ENCODE measurements at regions not wholly inside any gene's neighbourhood (a gene's known extent, or its start where the extent isn't known, plus 50 kb on each side); places are given as distances from the start of the nearest gene placed in this dataset.
"Not testable (repeated sequence)": the region's sequence is repeated elsewhere in the genome, so short reads cannot be mapped to it uniquely, and the experiment has no call there.

DNA sequence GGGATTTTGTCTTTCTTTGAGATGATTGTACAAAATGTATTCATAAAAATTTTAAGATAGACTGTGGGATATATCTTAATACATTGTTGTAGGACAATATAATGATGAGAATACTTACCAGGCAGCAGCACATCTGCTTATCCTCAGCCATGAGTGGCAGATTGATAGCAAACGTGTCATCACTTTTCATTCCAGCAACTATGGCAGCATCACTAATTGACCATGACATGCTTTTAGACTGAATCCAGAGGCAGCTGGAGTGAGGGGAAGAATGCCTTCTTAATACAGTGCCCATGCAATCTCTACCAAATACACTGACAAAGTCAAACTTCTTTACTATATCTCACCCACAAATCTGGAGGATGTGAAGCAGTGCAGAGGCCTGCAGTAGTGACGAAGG lies 755.2 kb upstream of the RAG2 start:
- DNase-seq, result no peak

DNA sequence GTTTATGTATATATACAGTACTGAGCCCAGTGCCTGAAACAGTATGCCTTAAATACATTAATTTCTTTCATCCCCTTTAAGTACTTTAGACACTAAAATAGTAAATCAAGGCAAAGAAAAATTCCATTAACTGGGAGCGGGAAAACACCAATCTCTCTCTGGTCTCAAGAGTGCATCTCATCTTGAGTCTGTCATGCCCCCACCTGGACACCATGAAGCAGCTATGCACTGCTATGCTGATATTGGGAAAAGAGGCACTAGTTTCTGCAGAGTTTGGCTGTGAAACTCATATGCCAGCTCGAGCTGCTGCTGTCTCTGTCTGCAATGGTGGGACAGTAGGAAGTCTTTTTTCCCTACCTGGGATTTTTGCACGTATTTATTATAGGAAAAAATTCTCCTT lies 754.4 kb upstream of the RAG2 start:
- no peak for DNase-seq

DNA sequence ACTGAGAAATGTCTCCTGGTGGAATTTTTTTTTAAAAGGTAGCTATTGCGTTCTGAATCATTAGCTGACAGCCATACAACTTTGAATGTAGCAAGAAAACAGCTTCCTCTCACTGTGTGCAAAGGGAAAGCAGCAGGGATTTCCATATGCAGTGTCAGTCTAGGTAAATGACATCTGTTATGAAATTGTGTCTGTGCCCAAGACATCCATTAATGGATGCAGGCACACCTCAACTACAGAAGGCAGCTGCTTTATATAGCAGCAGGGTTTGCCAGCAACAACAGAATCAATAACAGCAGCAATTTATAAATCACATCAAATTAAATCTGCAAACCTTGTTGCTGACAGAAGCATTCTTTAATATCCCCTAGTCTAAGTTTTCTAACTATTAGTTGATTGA lies 745.3 kb upstream of the RAG2 start:
- DNase-seq, result no peak

DNA sequence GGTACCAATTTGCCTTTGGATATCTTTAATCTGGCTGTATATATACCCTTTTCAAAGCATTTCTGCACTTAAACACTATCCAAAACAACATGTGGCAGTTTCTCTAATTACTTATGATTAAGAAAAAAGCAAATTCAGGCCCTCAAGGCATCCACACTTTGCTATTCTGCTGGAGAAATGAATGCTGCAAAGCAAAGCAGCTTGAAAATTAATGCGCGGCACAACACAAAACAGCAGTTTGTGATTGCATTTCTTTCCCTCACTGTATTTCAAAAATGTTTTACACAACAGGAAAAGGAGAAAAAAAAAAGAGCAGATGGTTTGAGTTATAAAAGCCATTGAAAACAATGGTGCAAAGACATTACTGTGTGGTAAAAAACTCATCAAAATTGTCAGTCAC lies 738.4 kb upstream of the RAG2 start:
- no peak for DNase-seq

DNA sequence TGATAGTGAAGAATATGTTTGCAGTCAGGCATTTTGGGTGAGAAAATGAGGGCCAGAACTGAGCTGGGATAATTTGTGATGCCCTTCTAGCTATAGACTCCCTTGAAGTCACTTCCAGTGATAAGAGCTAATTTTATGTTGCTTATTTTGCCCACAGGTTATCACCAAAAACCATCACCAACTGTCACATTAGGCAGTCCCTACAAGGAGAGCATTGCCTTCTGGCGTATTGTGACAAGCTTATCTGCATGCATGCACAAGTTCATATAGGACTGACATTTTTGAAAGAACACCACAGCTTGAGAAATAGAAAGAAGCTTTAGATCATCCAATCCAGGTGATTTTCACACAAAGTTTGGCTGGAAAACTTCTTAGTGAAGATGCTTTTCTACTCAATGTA lies 735.3 kb upstream of the RAG2 start:
- DNase-seq, result no peak

DNA sequence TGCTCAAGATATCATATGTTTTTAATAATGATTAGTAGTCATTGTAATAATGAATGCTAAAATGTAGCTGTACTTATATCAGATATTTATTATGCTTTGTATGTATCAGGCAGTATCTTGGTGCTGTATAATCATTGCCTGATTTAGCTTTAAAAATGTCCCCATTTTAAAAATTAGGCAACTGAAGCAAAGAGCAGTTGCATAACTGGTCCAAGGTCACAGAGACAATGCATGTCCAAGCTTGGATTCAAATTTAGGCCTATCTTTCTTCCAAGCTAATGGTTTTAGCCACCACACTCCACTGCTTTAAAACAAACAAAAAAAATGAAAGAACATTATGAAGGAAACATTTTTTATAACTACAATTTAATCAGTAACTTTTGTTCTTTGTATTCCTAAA lies 725.8 kb upstream of the RAG2 start:
- DNase-seq, result no peak

DNA sequence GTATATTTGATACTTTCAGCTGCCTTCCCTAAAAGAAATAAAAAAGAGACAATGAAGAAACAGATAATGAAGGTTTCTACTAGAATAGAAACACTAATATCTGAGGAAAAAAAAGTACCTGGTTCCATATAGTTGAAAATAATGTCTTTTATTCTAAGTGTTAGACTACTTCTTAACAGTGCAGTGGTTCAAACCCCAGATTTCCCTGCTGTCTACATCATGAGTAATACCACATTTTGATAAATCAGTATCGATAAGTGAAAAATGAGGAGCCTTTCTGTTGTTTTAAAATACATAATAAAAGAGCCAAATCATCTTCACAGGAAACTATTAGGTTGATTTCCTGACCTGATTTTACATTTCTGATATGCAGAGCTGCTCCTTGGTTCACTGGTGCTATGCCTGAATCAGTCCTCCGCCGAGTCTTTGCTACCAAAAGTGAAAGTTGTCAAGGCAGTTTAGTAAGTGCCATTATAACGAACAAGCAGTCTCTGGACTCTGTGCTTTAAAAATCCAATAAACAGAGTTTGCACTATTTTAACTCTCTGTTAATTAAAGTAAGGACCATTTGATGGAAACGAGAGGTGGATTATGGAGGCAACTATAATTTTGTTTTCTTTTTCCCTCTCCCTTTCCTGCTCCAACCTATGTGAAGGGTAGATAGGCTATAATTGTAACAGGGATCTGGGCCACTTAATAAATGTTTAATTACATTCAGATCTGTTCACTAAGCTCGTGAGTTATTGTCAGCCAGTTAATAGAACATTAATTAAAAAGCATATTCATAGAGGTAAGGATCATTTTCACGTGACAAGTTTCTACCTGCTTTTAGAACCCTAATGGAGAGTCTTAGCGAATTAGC lies 724.5 kb upstream of the RAG2 start:
- no peak for DNase-seq

DNA sequence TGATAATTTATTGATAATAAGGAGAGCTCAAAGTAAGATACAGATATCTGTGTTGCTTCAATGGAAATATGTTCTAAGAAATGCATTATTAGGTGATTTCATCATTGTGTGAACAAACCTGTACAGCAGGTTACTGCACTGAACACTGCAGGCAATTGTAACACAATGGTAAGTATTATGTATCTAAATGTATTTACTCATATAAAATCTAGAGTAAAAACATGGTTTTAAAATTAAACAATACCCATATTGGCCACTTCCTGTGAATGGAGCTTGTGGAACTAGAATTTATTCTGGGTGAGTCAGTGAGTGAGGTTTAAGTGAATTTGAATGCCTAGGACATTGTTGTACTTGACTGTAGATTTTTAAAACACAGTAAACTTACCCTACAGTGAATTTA lies 722.9 kb upstream of the RAG2 start:
- DNase-seq, result no peak

DNA sequence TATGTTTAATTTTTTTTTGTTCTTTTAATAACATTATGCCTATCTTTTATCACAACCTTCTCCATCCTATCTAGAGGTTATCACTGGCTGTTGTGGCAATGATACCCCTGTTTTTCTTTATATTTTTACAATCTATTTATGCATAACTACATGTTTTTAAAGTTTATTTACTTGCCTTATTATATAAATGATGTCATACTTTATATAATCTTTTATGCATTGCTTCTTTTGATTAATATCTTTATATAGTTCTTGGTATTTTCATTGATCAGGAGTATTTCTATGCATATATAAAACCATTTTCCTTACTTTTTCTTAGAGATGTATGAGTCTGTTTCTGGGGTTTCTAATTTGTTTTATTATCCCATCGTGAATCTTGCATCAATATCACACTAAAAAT lies 719.8 kb upstream of the RAG2 start:
- no peak for DNase-seq

DNA sequence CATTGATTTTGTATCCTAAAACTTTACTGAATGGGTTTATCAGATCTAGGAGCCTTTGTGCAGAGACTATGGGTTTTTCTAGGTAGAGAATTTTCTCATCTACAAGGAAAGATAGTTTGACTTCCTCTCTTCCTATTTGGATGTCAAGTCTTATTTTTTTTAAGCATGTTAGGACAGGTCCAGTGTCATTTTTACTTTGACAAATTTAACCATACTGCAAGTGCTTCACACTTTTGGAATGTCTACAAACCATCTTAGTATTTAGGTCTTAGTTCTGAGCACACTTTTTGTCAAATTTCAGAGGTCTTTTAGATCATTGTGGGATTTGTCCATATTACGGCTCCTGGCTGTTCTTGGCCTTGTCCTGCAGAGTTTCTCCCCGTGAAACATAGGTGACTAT lies 715.2 kb upstream of the RAG2 start:
- no peak for DNase-seq

DNA sequence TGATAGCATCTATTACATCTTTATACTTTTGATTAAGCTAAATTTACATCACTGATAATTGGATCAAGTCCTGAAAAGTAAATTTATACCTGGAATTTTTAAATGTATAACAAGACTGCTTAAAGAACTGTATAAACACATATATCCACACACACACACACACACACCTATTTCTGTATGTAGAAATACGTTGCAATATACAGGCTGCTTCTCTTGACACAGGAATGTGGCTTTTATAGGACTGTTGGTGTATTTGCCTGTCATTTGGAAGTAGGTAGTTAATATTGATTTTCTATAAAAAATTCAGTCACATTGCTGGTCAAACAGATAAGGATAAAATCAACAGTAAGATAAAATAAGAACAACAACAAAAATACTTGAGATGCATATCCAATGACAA lies 708.5 kb upstream of the RAG2 start:
- no peak for DNase-seq

DNA sequence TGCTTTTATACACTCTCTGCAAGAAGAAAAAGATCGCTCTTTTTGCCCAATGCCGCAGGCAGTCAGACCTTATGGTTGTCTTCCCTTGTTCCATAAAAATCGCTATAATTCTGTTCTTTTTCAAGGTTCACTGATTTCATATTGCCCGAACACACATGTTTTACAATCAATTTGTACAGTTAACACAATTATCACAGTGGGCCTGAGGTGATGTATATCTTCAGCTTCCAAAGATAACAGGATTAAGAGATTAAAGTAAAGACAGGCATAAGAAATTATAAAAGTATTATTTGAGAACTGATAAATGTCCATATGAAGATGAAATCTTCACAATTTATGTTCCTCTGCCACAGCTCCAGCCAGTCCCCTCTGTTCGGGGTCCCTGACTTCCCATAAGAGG lies 703.4 kb upstream of the RAG2 start:
- not testable (repeated sequence) for DNase-seq

DNA sequence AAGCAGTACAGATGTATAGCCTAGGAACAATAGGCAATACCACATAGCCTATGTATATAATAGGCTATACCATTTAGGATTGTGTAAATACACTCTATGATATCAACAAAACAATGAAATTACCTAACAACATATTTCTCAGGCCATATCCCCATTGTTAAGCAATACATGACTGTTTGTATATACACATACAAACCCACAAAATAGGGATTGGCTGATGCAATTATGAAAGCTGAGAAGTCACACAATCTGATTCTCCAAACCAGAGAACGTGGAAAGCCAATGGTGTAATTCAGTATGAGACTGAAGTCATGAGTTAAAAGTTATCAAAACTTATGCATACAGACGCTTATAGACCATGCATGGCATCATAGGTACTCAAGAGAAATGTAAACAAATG lies 700.1 kb upstream of the RAG2 start:
- no peak for DNase-seq

DNA sequence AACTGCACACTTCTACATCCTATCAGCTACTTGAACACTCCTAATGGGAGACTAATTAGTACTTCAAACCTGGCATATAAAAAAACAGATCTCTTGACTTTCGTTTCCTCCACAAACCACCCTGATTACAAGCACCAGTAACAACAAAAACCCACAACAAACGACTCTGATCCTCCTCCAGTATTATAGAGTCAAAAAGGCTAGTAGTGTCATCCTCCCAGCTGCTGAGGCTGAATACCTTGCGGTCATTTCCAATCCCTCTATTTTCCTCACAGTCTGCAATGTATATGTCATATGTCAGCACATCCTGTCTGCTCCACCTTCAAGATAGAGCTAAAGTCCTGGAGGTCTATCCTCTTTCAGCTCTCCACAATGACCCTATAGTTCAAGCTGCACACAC lies 688.9 kb upstream of the RAG2 start:
- no peak for DNase-seq

DNA sequence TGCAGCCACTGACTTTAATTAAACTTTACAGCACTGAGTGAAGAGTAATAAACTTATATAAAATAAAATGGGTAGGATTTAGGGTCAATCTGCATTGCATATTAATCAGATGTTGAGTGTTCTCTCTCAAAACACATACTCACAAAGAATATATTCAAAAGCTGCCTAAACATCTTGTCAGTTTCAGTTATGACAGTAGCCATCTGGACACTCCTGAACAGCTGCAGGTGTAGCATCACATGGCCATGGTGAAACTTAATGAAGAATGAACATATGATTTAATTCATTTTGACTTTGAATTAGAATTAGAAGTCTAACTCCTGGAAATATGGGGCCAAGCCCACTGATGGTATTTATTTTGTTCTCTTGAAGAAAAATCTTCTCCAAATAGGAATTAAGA lies 684.3 kb upstream of the RAG2 start:
- DNase-seq, result no peak

DNA sequence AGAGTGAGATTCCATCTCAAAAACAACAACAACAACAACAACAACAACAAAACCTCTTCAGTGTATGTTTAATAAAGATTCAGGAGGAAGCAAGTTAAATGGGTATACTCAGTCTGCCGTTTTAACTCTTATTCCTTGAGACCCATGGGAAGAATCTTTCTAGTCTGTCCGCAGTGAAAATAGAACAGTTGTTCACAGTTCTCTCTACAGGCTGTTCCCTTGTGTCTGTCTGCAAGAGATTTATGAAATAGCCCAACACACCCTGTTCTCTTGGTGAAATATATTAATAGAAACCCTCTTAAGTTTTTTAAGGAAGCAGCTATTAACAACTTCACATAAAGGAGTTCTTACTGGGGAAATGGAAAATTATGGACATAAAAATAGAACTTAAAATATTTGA lies 682.2 kb upstream of the RAG2 start:
- DNase-seq, result no peak

DNA sequence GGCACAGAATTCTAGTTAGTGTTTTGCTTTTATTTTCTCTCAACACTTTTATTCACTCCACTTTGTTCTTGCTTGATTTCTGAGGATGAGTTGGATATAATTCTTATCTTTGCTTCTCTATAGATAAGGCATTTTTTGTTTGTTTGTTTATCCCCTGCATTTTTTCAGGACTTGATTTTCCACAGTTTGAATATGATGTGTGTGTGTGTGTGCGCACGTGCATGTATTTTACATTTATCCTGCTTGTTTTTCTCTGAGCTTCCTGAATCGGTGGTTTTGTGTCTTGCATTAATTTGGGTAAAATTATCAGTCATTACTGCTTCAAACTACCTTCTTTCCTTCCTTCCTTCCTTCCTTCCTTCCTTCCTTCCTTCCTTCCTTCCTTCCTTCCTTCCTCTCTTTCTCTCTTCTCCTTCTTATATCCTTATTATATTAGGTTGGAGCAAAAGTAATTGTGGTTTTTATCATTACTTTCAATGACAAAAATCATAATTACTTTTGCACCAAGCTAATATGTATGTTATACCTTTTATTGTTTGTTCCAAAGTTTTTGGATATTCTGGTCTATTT lies 679.9 kb upstream of the RAG2 start:
- DNase-seq, result no peak

DNA sequence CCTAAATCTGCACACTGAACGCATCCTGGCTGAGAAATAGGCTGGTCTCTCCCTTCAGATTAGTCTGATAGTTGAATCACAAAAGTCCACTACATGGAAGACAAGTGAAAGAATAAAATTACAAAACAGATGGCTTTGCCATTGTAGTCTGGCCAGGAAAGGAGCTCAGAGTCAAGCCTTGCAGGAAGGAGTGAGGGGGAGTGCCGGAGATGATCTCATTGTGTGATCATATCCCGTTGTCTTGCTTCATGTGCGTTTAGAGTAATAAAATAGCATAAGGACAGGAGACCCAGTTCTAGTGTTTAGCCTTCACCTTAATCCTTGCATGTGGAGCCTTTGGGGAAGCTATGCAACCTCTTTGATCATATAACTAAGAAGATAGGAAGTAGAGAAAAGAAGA lies 666.7 kb upstream of the RAG2 start:
- no peak for DNase-seq

DNA sequence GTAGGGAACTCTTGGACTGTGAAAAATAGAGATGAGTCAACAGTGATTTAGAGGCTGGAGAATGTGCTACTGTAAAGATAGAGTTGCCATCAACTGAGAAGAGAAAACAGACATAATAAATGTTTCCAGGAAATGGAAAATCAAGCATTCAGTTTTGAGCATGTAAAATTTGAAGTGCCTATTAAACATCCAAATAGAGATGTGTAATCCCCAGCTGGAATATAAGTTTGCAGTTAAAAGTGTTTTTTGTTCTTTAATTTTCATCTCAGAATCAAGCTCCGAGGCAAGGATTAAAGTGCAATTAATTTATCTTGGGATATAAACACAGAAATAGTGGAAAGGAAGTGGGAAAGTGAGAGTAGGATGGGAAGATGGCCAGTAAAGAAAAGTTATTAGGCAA lies 666.0 kb upstream of the RAG2 start:
- no peak for DNase-seq

DNA sequence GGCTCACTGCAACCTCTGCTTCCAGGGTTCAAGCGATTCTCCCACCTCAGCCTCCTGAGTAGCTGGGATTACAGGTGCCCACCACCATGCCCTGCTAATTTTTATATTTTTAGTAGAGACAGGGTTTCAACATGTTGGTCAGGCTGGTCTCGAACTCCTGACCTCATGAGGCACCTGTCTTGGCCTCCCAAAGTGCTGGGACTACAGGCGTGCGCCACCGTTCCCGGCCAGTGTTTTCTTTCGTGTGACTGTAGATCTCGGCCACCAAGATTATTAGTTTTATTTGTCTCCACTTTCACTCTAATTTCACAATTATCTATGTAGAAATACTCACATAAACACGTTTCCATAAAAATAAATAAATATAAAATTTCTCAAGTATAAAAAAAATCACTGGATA lies 665.4 kb upstream of the RAG2 start:
- DNase-seq, result not testable (repeated sequence)

DNA sequence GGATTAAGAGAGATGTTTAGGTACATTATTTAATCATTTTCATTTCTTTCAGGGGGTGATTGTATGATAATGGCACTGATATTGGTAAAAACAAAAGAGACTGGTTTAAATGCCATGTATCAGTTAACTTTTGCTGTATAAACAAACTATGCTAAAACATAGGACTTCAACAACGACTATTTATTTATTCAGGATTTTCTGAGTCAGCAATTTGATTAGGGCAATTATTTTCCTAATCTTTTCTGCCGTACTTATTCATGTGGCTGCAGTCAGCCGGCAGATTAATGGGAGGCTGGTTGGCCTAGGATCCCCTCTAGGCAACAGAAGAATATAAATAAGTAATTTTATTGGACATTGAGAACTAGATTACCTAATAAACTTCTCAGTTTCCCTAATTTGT lies 661.7 kb upstream of the RAG2 start:
- no peak for DNase-seq

DNA sequence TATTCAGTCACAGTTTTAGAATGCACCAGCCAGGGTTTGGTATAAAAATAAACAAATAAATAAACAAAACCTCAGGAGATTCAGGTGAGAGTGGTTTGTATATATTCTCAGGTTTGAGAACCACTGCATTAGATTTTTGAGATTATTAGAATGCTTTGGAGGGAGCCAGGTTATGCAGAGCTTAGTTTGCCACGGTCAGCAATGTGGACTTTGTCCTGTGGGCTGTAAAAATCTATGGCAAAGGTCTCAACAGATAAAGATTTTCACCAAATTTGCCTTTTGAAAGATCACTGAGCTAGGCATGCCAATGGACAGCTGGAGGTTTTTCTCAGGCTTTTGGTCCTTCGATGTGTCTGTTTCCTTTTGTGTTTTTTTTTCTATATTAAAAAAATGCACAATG lies 650.1 kb upstream of the RAG2 start:
- DNase-seq, result no peak

DNA sequence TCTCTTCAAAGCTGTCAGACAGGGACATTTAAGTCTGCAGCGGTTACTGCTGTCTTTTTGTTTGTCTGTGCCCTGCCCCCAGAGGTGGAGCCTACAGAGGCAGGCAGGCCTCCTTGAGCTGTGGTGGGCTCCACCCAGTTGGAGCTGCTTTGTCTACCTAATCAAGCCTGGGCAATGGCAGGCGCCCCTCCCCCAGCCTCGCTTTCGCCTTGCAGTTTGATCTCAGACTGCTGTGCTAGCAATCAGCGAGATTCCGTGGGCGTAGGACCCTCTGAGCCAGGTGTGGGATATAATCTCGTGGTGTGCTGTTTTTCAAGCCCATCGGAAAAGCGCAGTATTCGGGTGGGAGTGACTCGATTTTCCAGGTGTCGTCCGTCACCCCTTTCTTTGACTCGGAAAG lies 648.1 kb upstream of the RAG2 start:
- DNase-seq, result not testable (repeated sequence)

DNA sequence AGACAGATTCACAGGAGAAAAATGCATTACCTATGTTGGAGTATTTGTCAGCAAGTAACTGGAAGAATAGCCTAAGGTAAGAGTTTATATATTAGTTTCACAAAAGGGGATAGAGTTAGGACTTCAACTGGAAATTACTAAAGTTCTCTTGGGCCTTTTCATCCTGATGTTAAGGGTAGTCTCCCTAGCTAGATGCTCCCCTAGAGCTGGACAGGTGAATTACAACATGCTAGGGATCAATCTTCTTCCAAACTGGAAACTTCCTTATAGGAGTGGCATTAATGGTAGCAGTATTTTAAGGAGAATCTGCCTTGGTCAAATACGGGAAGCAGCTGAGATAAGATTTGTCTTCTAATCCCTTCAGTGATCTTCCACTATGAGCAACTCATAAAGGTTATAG lies 632.8 kb upstream of the RAG2 start:
- no peak for DNase-seq

DNA sequence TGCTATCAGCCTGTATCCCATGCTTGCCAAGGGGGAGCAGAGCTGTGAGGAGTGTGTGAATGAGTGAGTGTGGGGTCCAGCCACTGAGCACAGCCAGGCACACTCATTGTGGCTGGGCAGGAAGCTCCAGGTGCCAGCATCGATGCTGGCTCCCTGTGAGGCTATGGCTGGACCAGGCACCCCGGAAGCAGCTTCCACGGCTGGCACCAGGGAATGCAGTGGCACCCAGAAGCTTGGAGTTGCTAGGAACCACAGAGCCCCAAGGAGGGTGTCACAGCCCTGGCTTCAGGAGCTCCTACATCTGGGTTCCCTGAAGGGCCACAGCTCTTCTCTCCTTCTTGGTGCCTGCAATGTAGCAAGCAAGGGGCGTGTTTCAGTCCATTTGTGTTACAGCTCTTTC lies 625.9 kb upstream of the RAG2 start:
- no peak for DNase-seq

Measured in amniotic stem cell (primary cell).